ENCODE measurements at regions not wholly inside any gene's neighbourhood (a gene's known extent, or its start where the extent isn't known, plus 50 kb on each side); places are given as distances from the start of the nearest gene placed in this dataset.

DNA sequence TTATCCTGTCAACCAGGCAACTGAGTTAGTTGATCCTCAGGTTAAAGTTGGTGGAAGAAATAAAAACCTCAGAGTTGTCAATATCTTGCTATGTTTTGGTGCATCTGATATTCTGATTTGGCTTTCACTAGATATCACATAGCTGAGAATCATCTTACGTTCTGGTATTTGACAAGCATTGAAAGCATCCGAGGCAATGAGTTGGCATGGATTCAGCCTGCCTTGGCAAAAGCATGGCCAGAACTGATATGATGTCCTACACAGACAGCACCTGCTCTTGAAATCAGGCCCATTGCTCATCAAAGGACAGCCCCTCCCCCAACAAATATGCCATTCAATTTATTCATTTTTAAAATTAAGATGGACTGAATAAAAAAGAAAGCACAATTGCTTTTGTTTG, 320.7 kb upstream of the ATP2B1 start:
- TF ChIP-seq, protein P1, sequence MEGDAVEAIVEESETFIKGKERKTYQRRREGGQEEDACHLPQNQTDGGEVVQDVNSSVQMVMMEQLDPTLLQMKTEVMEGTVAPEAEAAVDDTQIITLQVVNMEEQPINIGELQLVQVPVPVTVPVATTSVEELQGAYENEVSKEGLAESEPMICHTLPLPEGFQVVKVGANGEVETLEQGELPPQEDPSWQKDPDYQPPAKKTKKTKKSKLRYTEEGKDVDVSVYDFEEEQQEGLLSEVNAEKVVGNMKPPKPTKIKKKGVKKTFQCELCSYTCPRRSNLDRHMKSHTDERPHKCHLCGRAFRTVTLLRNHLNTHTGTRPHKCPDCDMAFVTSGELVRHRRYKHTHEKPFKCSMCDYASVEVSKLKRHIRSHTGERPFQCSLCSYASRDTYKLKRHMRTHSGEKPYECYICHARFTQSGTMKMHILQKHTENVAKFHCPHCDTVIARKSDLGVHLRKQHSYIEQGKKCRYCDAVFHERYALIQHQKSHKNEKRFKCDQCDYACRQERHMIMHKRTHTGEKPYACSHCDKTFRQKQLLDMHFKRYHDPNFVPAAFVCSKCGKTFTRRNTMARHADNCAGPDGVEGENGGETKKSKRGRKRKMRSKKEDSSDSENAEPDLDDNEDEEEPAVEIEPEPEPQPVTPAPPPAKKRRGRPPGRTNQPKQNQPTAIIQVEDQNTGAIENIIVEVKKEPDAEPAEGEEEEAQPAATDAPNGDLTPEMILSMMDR (IDR thresholded peaks at IDR 0.05), result no peak
- TF ChIP-seq POLR2A (IDR thresholded peaks at IDR 0.05), result no peak
